Stomach smooth muscle (tissue), 2 donors: ENCODE measurements at regions not wholly inside any gene's neighbourhood (a gene's known extent, or its start where the extent isn't known, plus 50 kb on each side); places are given as distances from the start of the nearest gene placed in this dataset.

Source experiments
- H3K27ac ChIP-seq: one replicate; pipeline ENCODE4 v1.7.0; 2013; ENCODE audit warnings: mild to moderate bottlenecking, low read length, inconsistent platforms
- H3K27me3 ChIP-seq, 2 donors: one replicate each; pipeline ENCODE4 v1.7.0; 2013; ENCODE audit warnings: low read length in 2 of 2; ENCODE audit not compliant: insufficient read depth in 2 of 2, control insufficient read depth in 1 of 2
- H3K36me3 ChIP-seq, 2 donors: one replicate each; pipeline ENCODE4 v1.7.0; 2013; ENCODE audit warnings: low read length in 2 of 2; ENCODE audit not compliant: control insufficient read depth in 2 of 2, insufficient read depth in 2 of 2
- H3K4me1 ChIP-seq: one replicate; pipeline ENCODE4 v1.7.0; 2013; ENCODE audit warnings: low read length; ENCODE audit not compliant: control insufficient read depth, insufficient read depth
- H3K4me3 ChIP-seq, 2 donors: one replicate each; pipeline ENCODE4 v1.7.0; 2013; ENCODE audit warnings: low read length in 2 of 2
- H3K9ac ChIP-seq, 2 donors: one replicate each; pipeline ENCODE4 v1.7.0; 2013; ENCODE audit warnings: low read length in 2 of 2, mild to moderate bottlenecking in 1 of 2
- H3K9me3 ChIP-seq, 2 donors: one replicate each; pipeline ENCODE4 v1.7.0; 2013; ENCODE audit warnings: low read length in 2 of 2; ENCODE audit not compliant: control insufficient read depth in 2 of 2
- donor health status: healthy.
- donor health status: Pancreatic carcinoma.

- no peak overlapping the region for H3K4me3 ChIP-seq
- H3K36me3 ChIP-seq = no peaks in the 10 kb centered on the region
- peaks cover 11% of the 10 kb centered on the region for H3K4me1 ChIP-seq
- no peaks in the 10 kb centered on the region for H3K27me3 ChIP-seq
- H3K9ac ChIP-seq = no peak overlapping the region
- H3K27ac ChIP-seq = no peak overlapping the region
- H3K9me3 ChIP-seq = no peaks in the 10 kb centered on the region
Measured at GRCh38 chr5:54707841-54708240, 190.3 kb downstream of the SNX18 start.

GRCh38 chr5:54705994-54706653 is 188.6 kb downstream of the SNX18 start:
- Histone ChIP-seq H3K27me3 (no peaks in the 10 kb centered on the region), H3K4me1 (peaks cover 15% of the 10 kb centered on the region), H3K4me3 (no peak overlapping the region), H3K36me3 (no peaks in the 10 kb centered on the region), H3K27ac (no peak overlapping the region), H3K9me3 (no peaks in the 10 kb centered on the region), H3K9ac (no peak overlapping the region)

GRCh38 chr5:54704825-54705224 is 187.3 kb downstream of the SNX18 start:
- H3K27me3 ChIP-seq = no peaks in the 10 kb centered on the region
- H3K4me3 ChIP-seq = no peak overlapping the region
- H3K36me3 ChIP-seq = no peaks in the 10 kb centered on the region
- no peak overlapping the region for H3K9ac ChIP-seq
- no peaks in the 10 kb centered on the region for H3K9me3 ChIP-seq
- H3K27ac ChIP-seq = no peak overlapping the region
- H3K4me1 ChIP-seq = peaks cover 17% of the 10 kb centered on the region

GRCh38 chr5:54704333-54704732 is 186.8 kb downstream of the SNX18 start:
- Histone ChIP-seq H3K4me1 (peaks cover 17% of the 10 kb centered on the region), H3K27ac (no peak overlapping the region), H3K27me3 (no peaks in the 10 kb centered on the region), H3K9ac (no peak overlapping the region), H3K36me3 (no peaks in the 10 kb centered on the region), H3K4me3 (no peak overlapping the region), H3K9me3 (no peaks in the 10 kb centered on the region)

GRCh38 chr5:54703565-54704255 is 186.2 kb downstream of the SNX18 start:
- Histone ChIP-seq H3K9me3 (no peaks in the 10 kb centered on the region), H3K9ac (no peak overlapping the region), H3K27ac (no peak overlapping the region), H3K36me3 (no peaks in the 10 kb centered on the region), H3K27me3 (no peaks in the 10 kb centered on the region), H3K4me3 (no peak overlapping the region), H3K4me1 (peaks cover 18% of the 10 kb centered on the region)

- Histone ChIP-seq H3K9ac (no peak overlapping the region), H3K4me1 (peaks cover 18% of the 10 kb centered on the region), H3K4me3 (peak overlapping the region in 1 of 2 donors; percentile 16), H3K9me3 (no peaks in the 10 kb centered on the region), H3K27me3 (no peaks in the 10 kb centered on the region), H3K36me3 (no peaks in the 10 kb centered on the region), H3K27ac (no peak overlapping the region)
Measured at GRCh38 chr5:54703133-54703532, 185.6 kb downstream of the SNX18 start.

GRCh38 chr5:54702470-54702869 is 184.9 kb downstream of the SNX18 start:
- H3K9me3 ChIP-seq = no peaks in the 10 kb centered on the region
- H3K9ac ChIP-seq = no peak overlapping the region
- no peak overlapping the region for H3K4me3 ChIP-seq
- H3K27me3 ChIP-seq = no peaks in the 10 kb centered on the region
- H3K27ac ChIP-seq = no peak overlapping the region
- H3K4me1 ChIP-seq = peaks cover 18% of the 10 kb centered on the region
- no peaks in the 10 kb centered on the region for H3K36me3 ChIP-seq

- Histone ChIP-seq H3K9me3 (no peaks in the 10 kb centered on the region), H3K27me3 (no peaks in the 10 kb centered on the region), H3K36me3 (no peaks in the 10 kb centered on the region), H3K27ac (no peak overlapping the region), H3K4me3 (no peak overlapping the region), H3K4me1 (peaks cover 28% of the 10 kb centered on the region), H3K9ac (no peak overlapping the region)
Measured at GRCh38 chr5:54700986-54701578, 183.5 kb downstream of the SNX18 start.

GRCh38 chr5:54696931-54697330 is 179.4 kb downstream of the SNX18 start:
- Histone ChIP-seq H3K27me3 (no peaks in the 10 kb centered on the region), H3K27ac (peak overlapping the region; percentile 31), H3K9me3 (no peaks in the 10 kb centered on the region), H3K4me1 (peaks cover 30% of the 10 kb centered on the region), H3K4me3 (no peak overlapping the region), H3K9ac (no peak overlapping the region), H3K36me3 (no peaks in the 10 kb centered on the region)

- H3K27ac ChIP-seq = peak overlapping the region; percentile 31
Measured at GRCh38 chr5:54696346-54696745, 178.8 kb downstream of the SNX18 start.

More at GRCh38 chr5:54696346-54696745, 178.8 kb downstream of the SNX18 start:
- peaks cover 30% of the 10 kb centered on the region for H3K4me1 ChIP-seq
- no peak overlapping the region for H3K9ac ChIP-seq
- no peaks in the 10 kb centered on the region for H3K9me3 ChIP-seq
- H3K4me3 ChIP-seq = no peak overlapping the region
- H3K36me3 ChIP-seq = no peaks in the 10 kb centered on the region
- no peaks in the 10 kb centered on the region for H3K27me3 ChIP-seq
